ENCODE measurements at regions not wholly inside any gene's neighbourhood (a gene's known extent, or its start where the extent isn't known, plus 50 kb on each side); places are given as distances from the start of the nearest gene placed in this dataset.

- TF ChIP-seq CTCF (IDR thresholded peaks at IDR 0.05) (no peak), POLR2A (IDR thresholded peaks at IDR 0.05) (no peak)
Measured at GRCh38 chr2:65765376-65765775, 333.0 kb upstream of the SPRED2 start.
